DMS79 (cell line): ENCODE measurements at regions not wholly inside any gene's neighbourhood (a gene's known extent, or its start where the extent isn't known, plus 50 kb on each side); places are given as distances from the start of the nearest gene placed in this dataset.

Source experiments
- DNase-seq: peaks from one replicate; lab custom pipeline; 2025; lab: John Stamatoyannopoulos, UW

GRCh38 chr11:11173316-11174025, 179.6 kb downstream of the CSNK2A3 start:
- no peak for DNase-seq

- no peak for DNase-seq
Measured at GRCh38 chr11:11171854-11172253, 181.2 kb downstream of the CSNK2A3 start.

- no peak for DNase-seq
Measured at GRCh38 chr11:11171285-11171684, 181.8 kb downstream of the CSNK2A3 start.

GRCh38 chr11:11170352-11171084, 182.5 kb downstream of the CSNK2A3 start:
- DNase-seq, result no peak

GRCh38 chr11:11169715-11170351, 183.2 kb downstream of the CSNK2A3 start:
- no peak for DNase-seq

- DNase-seq, result no peak
Measured at GRCh38 chr11:11167806-11168205, 185.2 kb downstream of the CSNK2A3 start.

GRCh38 chr11:11164334-11164690, 188.7 kb downstream of the CSNK2A3 start:
- DNase-seq, result no peak

GRCh38 chr11:11163669-11164333, 189.2 kb downstream of the CSNK2A3 start:
- DNase-seq, result no peak

- DNase-seq, result no peak
Measured at GRCh38 chr11:11163236-11163635, 189.8 kb downstream of the CSNK2A3 start.

GRCh38 chr11:11157185-11157584, 195.9 kb downstream of the CSNK2A3 start:
- no peak for DNase-seq

- no peak for DNase-seq
Measured at GRCh38 chr11:11155962-11156815, 196.9 kb downstream of the CSNK2A3 start.

GRCh38 chr11:11152877-11153276, 200.2 kb downstream of the CSNK2A3 start:
- no peak for DNase-seq

GRCh38 chr11:11149671-11150459, 203.2 kb downstream of the CSNK2A3 start:
- no peak for DNase-seq

- DNase-seq, result no peak
Measured at GRCh38 chr11:11148596-11148995, 204.5 kb downstream of the CSNK2A3 start.

GRCh38 chr11:11148104-11148509, 204.9 kb downstream of the CSNK2A3 start:
- DNase-seq, result no peak

- no peak for DNase-seq
Measured at GRCh38 chr11:11146830-11147229, 206.2 kb downstream of the CSNK2A3 start.

GRCh38 chr11:11143849-11144248, 209.2 kb downstream of the CSNK2A3 start:
- no peak for DNase-seq

- DNase-seq, result no peak
Measured at GRCh38 chr11:11142430-11142829, 210.6 kb downstream of the CSNK2A3 start.

- DNase-seq, result no peak
Measured at GRCh38 chr11:11141065-11141464, 212.0 kb downstream of the CSNK2A3 start.

- no peak for DNase-seq
Measured at GRCh38 chr11:11140510-11140909, 212.5 kb downstream of the CSNK2A3 start.

- DNase-seq, result no peak
Measured at GRCh38 chr11:11137339-11137738, 215.7 kb downstream of the CSNK2A3 start.
